ENCODE measurements at regions not wholly inside any gene's neighbourhood (a gene's known extent, or its start where the extent isn't known, plus 50 kb on each side); places are given as distances from the start of the nearest gene placed in this dataset.

DNA sequence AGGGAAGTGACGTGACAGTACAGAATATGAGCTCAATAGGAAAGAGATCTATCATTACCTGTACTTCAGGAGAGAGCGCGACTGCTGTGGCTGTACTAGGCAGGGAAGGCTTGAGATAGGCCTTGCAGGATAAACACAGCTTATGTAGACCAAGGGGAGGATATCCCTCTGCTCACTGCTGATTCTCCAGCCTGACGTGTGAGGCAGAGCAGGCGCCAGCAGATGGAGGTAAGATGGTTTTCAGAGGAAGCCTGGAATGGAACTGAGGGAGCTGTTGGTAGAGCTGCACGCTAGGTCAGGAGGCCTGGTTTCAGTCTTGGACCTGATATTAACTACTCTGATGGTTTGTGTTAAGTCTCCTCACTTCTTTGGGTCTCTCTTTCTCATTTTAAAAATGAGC lies 291.4 kb downstream of the YTHDC2 start:
- DNase-seq, result no peak

GRCh38 chr5:113806250-113806649 lies 292.8 kb downstream of the YTHDC2 start:
- DNase-seq, result no peak

DNA sequence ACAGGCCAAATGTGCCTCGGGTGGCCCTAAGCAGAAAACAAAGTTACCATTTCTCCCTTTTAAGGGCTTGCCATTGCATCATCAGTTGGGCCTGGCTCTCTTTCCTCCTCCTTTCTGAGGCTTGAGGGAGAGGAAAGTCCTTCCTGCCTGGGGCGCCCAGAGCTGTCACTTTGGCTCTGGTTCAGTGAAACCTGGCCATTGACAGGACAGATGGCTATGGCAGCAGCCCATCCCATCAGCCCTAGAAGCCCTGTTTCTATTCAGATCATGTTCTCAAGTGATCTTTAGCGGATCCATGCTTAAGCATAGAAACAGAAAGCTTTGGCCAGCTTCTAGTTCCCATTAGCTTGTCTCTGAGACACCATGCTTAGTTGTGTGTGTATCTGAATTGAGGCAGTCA lies 293.4 kb downstream of the YTHDC2 start:
- no peak for DNase-seq

GRCh38 chr5:113807427-113807991 lies 294.0 kb downstream of the YTHDC2 start:
- no peak for DNase-seq

GRCh38 chr5:113808956-113809355 lies 295.5 kb downstream of the YTHDC2 start:
- no peak for DNase-seq

- DNase-seq, result no peak
These were observed 296.1 kb downstream of the YTHDC2 start for GRCh38 chr5:113809626-113810025.

- DNase-seq, result no peak
These were observed 300.0 kb downstream of the YTHDC2 start for GRCh38 chr5:113813466-113813865.

GRCh38 chr5:113817683-113818082 lies 304.2 kb downstream of the YTHDC2 start:
- no peak for DNase-seq

DNA sequence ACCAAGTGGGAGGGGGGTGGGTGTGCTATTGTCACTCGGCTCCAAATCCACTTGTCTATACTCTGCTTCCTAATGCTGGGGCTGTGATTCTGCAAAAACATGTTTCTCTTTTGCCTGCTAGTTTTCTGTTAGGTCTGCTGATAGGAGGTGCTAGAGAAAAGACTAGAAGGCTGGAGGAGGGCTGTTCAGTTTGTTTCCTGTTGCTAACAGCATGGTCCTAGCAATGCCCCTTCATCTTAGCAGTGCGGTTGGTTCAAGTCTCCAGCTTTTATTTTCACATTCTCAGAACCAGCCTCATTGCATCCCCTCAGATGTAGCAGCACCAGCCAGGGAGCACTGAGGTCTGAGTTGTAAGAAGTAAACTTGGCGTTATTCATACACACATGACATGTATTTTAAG lies 310.2 kb downstream of the YTHDC2 start:
- no peak for DNase-seq

DNA sequence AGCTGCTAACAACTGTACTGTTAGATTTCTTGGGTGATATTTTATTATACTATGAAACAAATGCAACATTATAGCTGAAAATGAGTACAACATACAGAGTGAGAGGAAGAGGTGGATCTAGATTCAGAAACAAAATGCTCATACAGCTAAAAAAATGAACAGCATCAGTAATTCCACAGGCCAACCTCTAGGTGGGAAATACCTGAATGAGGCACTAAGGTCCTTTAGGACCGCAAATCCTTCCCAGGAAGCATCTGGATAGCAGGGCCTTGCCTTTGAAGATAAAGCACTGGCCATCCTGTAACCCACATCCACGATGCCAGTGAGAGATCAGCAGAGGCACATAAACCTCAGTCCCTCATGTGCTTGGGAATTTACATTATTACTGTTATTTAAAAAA lies 310.8 kb downstream of the YTHDC2 start:
- no peak for DNase-seq

DNA sequence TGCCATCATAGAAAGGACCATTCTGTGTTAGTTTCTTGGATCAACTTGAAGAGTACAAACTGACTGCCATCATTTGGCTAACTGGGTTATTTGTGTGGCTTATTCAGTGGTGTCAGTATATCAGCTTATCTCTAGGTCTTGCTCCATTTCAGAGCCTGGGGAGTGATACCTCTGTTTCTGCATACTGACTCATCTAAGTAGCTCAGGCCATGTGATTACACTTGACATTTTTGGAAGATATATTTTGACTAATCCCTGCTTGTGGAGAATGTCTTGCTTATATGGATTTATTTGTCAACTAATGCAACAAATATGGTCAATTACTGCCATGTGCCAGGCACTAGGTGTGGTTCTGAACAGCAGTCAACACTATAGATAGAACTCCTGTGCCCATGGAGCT lies 311.7 kb downstream of the YTHDC2 start:
- DNase-seq, result no peak

DNA sequence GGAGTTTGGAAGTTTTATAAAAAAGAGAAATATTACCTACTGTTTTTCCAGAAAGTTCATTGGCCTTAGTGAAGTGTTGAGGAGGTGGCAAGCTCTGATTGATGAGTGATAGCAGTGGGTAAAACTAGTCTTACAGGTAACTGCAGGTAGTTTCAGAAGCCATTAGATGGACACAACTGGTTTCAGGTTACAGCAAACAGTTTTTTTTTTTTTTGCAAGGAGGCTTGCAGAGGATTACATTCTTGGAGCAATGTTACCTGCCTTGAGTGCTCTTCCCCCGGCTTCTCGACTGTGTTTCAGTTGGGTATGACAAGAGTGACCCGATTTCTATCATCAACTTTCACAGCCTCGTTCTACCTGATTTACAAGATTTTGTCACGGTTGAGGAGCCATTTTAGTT lies 333.4 kb downstream of the YTHDC2 start:
- DNase-seq, result no peak

- no peak for DNase-seq
These were observed 350.9 kb downstream of the YTHDC2 start for GRCh38 chr5:113864437-113864836.

- no peak for DNase-seq
These were observed 353.3 kb downstream of the YTHDC2 start for GRCh38 chr5:113866763-113867162.

- no peak for DNase-seq
These were observed 356.1 kb downstream of the YTHDC2 start for GRCh38 chr5:113869611-113870010.

DNA sequence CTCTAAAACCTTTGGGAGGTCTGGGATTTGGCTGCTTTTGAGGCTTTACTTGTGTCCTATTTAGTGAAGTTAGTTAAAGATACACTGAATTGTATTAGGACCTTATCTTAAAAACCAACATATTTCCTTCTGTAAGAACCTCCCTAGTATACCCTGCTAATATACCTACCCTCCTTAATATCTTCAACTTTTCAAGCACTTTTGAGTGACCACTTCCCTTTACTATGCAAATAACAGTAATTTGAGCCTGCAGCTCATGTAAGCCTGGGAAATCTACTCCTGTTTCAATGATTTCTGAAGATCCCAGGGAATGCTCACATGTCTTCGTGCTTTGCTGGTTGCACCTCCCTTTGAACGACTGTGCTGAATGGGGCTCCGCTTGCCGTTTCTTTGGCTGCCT lies 358.5 kb downstream of the YTHDC2 start:
- DNase-seq, result no peak

GRCh38 chr5:113875096-113875495 lies 361.6 kb downstream of the YTHDC2 start:
- DNase-seq, result no peak

DNA sequence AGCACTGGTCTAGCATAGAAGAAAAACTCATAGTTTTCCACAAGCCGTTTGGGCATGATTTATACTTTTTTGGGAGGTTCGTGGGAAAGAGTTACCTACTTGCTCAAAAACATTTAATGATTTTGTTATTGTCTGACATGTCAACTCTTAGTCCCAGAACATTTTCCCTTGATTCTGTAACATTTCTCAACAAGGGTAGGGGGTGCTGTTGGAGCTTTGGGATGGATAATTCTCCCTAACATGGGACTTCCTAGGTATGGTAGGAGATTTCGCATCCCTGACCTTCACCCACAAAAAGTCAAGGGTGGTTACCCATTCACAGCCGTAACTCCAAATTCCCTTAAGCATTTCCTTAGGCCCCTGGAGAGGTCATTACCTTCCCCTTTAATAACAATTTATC lies 378.0 kb downstream of the YTHDC2 start:
- DNase-seq, result no peak

DNA sequence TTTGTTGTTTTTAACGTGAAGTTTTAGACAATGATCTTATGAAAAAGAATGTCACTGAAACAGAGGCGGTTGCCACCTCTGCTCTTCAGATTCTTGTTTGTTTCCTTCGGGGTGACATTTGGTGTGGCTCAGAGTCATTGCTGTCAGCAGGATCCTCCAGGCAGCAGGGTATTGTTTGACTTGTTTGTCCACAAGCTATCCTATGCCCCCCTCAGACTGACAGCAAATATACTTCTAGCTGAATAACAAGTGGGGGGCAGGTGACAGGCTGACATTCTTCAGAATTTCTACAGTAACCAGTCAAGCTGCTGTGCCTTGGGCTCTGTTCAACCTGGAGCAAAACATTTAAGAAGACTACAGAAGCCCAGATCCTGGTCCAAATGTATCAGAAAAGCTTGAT lies 383.3 kb downstream of the YTHDC2 start:
- no peak for DNase-seq

DNA sequence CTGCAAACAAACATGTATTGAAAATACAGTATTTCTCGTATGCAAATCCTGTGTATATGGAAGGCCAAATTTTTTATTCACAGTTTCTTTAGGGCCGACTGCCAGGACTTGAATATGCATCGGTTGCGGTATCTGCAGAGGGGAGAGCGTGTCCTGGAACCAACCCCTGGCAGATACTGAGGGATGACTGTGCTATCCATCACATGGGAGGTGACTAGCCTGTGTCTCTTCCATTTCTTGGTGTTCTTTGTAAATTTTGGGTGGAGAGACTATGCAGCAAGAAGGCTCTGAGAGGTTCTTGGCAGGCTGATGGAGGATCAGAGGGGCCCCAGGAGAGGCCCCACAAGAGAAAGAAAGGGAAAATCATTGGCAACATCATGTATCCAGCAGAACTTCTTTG lies 384.3 kb downstream of the YTHDC2 start:
- DNase-seq, result no peak

DNA sequence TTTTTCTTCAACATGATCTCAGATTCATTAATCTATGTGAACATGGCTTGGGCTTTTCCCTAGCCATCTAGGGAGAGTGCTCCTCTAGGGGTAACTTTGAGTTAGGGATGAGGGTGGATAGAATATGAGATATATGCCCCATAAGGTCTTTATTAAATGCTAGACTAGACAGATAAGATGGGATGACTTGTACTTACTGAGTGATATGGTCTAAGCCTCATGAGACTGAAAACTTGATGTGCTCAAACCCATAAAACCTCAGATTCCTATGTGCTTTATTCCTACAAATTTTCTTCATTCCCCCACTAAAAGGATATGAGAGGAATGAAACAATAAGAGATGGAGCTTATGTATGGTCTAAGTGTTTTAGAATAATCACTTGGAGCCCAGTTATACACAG lies 386.6 kb downstream of the YTHDC2 start:
- no peak for DNase-seq

DNA sequence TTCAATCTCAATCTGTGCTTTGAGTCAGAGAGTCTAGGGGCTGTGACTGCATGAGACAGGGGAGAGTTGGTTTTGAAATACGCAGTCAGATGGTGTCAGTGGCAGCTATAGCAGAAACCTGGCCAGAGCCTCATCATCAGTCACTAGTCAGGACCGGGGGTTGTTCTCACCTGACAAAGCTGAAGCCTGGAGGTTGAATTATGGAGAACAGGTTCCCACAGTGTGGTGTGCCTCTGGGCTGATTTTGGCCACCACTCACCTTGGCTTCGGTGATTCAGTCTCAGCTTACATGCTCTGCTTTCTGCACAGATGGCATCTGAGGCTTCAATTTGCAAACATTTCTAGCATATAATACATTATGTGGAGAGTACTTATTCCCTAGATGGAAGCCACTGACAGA lies 387.3 kb downstream of the YTHDC2 start:
- DNase-seq, result no peak

DNA sequence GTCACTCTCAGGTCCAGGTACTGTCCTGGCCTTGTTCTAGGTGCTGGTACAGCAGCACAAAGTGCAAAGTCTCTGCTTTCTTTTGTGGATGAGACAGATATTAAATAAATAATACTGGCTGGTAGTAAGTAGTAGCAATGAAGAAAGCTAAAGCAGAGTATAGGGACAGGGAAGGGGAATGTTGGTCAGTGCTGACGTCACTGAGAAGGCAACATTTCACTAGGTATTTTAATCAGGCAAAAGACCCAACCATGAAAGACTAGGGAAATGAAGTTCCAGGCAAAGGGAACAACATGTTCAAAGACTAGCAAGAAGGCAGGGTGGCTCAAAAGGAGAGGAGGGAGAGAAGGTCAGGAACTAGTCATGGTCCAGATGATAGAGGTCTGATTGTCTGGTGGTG lies 388.2 kb downstream of the YTHDC2 start:
- no peak for DNase-seq

DNA sequence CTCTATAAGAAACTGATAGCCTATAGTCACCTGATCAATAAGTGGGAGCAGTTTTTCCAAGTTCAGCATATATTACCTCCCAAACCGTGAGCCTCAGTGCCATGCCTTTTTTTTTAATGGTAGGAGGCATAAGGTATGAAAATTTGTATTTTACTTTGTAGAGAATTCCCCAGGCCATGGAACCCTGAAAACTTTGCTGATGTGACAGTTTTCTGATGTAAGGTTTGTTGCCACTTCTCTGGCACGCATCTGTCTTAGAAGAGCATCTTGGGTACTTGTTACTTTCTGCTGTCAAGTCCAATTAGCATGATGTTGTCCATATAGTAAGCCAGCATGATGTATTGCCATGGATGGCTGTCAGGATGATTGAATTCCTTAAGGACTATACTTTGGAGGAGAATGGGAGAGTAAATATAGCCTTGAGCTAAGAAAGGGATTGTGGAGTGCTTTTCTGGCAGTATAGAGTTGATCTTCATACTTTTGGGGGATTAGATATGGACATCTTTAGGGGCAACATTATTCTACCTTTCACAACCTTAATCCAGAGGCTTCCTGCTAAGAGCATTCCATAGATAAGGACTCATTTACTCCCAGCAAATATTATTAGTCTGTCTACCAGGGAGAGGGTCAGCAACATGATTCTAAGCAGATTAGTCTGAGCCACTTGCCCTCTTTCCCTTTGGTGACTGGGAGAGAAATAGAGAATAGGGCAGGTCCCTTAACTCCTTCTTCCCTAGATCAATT lies 389.6 kb downstream of the YTHDC2 start:
- no peak for DNase-seq

GRCh38 chr5:113909782-113910181 lies 396.3 kb downstream of the YTHDC2 start:
- DNase-seq, result no peak

Data from activated T-cell treated with anti-CD3 and anti-CD28 coated beads, Interleukin-2, amount 50 U/mL, for 48 hours (primary cell).